Mucosa of stomach (tissue), 1 donor: ENCODE measurements at regions not wholly inside any gene's neighbourhood (a gene's known extent, or its start where the extent isn't known, plus 50 kb on each side); places are given as distances from the start of the nearest gene placed in this dataset.
"Not testable (repeated sequence)": the region's sequence is repeated elsewhere in the genome, so short reads cannot be mapped to it uniquely, and the experiment has no call there.

Experiments
- H3K27me3 ChIP-seq: one replicate; pipeline ENCODE4 v1.7.0; 2013; ENCODE audit warnings: mild to moderate bottlenecking, low read length; ENCODE audit not compliant: control insufficient read depth, insufficient read depth
- H3K36me3 ChIP-seq: one replicate; pipeline ENCODE4 v1.7.0; 2013; ENCODE audit warnings: low read length; ENCODE audit not compliant: control insufficient read depth, insufficient read depth
- H3K4me1 ChIP-seq: one replicate; pipeline ENCODE4 v1.7.0; 2013; ENCODE audit warnings: mild to moderate bottlenecking, low read length; ENCODE audit not compliant: control insufficient read depth, insufficient read depth
- H3K4me3 ChIP-seq: one replicate; pipeline ENCODE4 v1.7.0; 2013; ENCODE audit warnings: low read length
- H3K9ac ChIP-seq: one replicate; pipeline ENCODE4 v1.7.0; 2013; ENCODE audit warnings: mild to moderate bottlenecking, low read length, moderate library complexity
- H3K9me3 ChIP-seq: one replicate; pipeline ENCODE4 v1.7.0; 2013; ENCODE audit warnings: mild to moderate bottlenecking, low read length, moderate library complexity; ENCODE audit not compliant: control insufficient read depth
- donor health status: Pancreatic carcinoma.

- no peak overlapping the region for H3K4me3 ChIP-seq
Measured at GRCh38 chr2:60354713-60355112, 198.7 kb downstream of the BCL11A start.

GRCh38 chr2:60353863-60354262 lies 199.6 kb downstream of the BCL11A start:
- no peaks in the 10 kb centered on the region for H3K27me3 ChIP-seq
- no peak overlapping the region for H3K4me3 ChIP-seq
- H3K36me3 ChIP-seq, result no peaks in the 10 kb centered on the region
- H3K9me3 ChIP-seq, result no peaks in the 10 kb centered on the region
- no peaks in the 10 kb centered on the region for H3K4me1 ChIP-seq
- no peak overlapping the region for H3K9ac ChIP-seq

More at GRCh38 chr2:60354713-60355112, 198.7 kb downstream of the BCL11A start:
- no peaks in the 10 kb centered on the region for H3K36me3 ChIP-seq
- no peaks in the 10 kb centered on the region for H3K27me3 ChIP-seq
- H3K9ac ChIP-seq, result no peak overlapping the region
- H3K4me1 ChIP-seq, result no peaks in the 10 kb centered on the region
- H3K9me3 ChIP-seq, result no peaks in the 10 kb centered on the region

GRCh38 chr2:60353406-60353800 lies 200.1 kb downstream of the BCL11A start:
- Histone ChIP-seq H3K4me1 (no peaks in the 10 kb centered on the region), H3K36me3 (no peaks in the 10 kb centered on the region), H3K4me3 (no peak overlapping the region)

GRCh38 chr2:60352491-60353405 lies 200.7 kb downstream of the BCL11A start:
- Histone ChIP-seq H3K4me1 (no peaks in the 10 kb centered on the region), H3K9me3 (no peaks in the 10 kb centered on the region), H3K9ac (no peak overlapping the region), H3K27me3 (no peaks in the 10 kb centered on the region), H3K36me3 (no peaks in the 10 kb centered on the region), H3K4me3 (no peak overlapping the region)

More at GRCh38 chr2:60353406-60353800, 200.1 kb downstream of the BCL11A start:
- Histone ChIP-seq H3K9me3 (no peaks in the 10 kb centered on the region), H3K27me3 (no peaks in the 10 kb centered on the region), H3K9ac (no peak overlapping the region)

DNA sequence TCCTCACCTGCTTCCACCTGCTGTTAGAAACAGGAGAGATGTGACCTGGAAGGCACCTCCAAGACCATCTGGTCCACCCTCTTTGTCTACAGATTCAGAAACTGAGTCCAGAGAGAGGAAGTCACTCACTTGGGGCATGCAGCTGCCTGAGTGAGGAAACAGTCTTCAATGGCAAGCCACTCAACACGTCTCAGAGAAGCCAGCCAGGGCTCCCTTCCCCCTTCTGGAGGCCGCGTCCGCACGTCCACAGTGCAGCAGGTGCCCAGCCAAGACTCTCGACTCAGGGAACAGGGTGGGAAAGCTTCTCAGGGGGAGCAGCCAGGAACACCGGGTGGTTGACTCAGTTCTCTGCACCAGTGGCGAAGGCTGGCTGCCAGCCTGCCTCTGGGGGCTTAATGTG lies 201.7 kb downstream of the BCL11A start:
- H3K36me3 ChIP-seq, result no peaks in the 10 kb centered on the region
- H3K4me1 ChIP-seq, result no peaks in the 10 kb centered on the region
- no peaks in the 10 kb centered on the region for H3K9me3 ChIP-seq
- no peaks in the 10 kb centered on the region for H3K27me3 ChIP-seq
- H3K4me3 ChIP-seq, result no peak overlapping the region
- no peak overlapping the region for H3K9ac ChIP-seq

DNA sequence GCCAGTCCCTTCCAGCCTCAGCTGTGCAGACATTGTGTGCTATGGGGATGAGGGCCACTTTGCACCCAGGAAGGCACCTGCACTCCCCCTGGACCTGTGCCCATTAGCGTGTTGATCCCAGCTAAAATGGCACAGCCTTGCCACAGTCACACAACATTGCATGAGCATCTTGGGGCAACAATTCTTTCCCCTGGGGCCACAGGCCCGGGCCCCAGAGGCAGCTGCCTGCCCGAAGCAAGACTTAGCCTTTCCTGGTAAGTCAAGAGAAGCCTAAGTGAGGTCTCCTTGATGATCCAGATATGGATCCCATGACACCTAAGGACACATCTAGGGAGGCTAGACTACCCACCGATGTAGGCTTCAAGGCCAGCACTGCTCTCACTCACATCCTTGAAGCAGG lies 202.1 kb downstream of the BCL11A start:
- no peak overlapping the region for H3K4me3 ChIP-seq
- H3K9me3 ChIP-seq, result no peaks in the 10 kb centered on the region
- no peaks in the 10 kb centered on the region for H3K4me1 ChIP-seq
- H3K9ac ChIP-seq, result no peak overlapping the region
- no peaks in the 10 kb centered on the region for H3K36me3 ChIP-seq
- H3K27me3 ChIP-seq, result no peaks in the 10 kb centered on the region

- Histone ChIP-seq H3K9me3 (no peaks in the 10 kb centered on the region), H3K4me1 (no peaks in the 10 kb centered on the region), H3K36me3 (no peaks in the 10 kb centered on the region), H3K27me3 (no peaks in the 10 kb centered on the region), H3K4me3 (no peak overlapping the region), H3K9ac (no peak overlapping the region)
Measured at GRCh38 chr2:60350791-60351190, 202.7 kb downstream of the BCL11A start.

- Histone ChIP-seq H3K4me3 (no peak overlapping the region), H3K4me1 (no peaks in the 10 kb centered on the region), H3K9ac (no peak overlapping the region), H3K27me3 (no peaks in the 10 kb centered on the region), H3K36me3 (no peaks in the 10 kb centered on the region), H3K9me3 (no peaks in the 10 kb centered on the region)
Measured at GRCh38 chr2:60347781-60348180, 205.7 kb downstream of the BCL11A start.

GRCh38 chr2:60342491-60342890 lies 211.0 kb downstream of the BCL11A start:
- H3K4me1 ChIP-seq, H3K27me3 ChIP-seq, H3K9me3 ChIP-seq, H3K36me3 ChIP-seq, H3K9ac ChIP-seq, H3K4me3 ChIP-seq: not testable (repeated sequence)

DNA sequence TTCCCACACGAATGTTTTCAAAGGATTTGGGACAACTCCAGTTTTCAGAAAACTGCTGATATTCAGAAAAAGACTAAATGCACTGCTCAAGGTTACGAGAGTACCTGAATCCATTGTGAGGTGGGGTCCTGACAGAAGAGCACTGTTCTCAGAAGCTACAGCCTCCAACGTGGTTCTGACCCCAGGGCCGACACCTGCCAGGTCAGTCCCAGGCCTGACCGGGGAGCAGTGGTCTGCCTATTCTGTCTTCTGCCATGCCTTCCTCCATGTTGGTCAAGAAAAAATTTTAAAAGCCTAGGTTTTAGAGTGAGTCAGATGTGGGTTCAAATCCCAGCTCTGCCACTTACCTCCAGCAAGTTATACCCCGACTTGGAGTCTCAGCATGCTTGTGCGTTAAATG lies 212.3 kb downstream of the BCL11A start:
- Histone ChIP-seq H3K4me1 (no peaks in the 10 kb centered on the region), H3K27me3 (no peaks in the 10 kb centered on the region)

DNA sequence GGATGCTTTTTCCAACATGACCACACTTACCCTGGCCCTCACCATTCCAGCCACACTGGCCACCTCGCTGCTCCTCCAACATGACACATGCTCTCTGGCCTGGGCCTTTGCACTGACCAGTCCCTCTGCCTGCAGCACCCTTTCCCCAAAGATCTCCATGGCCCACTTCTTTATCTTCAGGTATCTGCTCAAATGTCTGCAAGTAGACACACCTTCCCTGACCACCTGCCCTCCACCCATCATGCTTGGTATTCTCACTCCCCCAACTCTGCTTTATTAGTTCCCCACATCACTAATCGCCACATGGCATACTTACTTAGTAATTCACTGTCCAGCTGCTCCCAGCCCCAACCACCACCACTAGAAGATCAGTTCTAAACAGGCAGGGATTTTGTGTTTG lies 214.2 kb downstream of the BCL11A start:
- Histone ChIP-seq H3K9ac (no peak overlapping the region), H3K27me3 (no peaks in the 10 kb centered on the region), H3K36me3 (no peaks in the 10 kb centered on the region), H3K4me3 (no peak overlapping the region), H3K9me3 (no peaks in the 10 kb centered on the region), H3K4me1 (no peaks in the 10 kb centered on the region)

More for the DNA sequence above, 212.3 kb downstream of the BCL11A start:
- Histone ChIP-seq H3K36me3 (no peaks in the 10 kb centered on the region), H3K9ac (no peak overlapping the region), H3K9me3 (no peaks in the 10 kb centered on the region), H3K4me3 (no peak overlapping the region)

- Histone ChIP-seq H3K4me1 (no peaks in the 10 kb centered on the region), H3K9ac (no peak overlapping the region), H3K4me3 (no peak overlapping the region), H3K9me3 (no peaks in the 10 kb centered on the region), H3K27me3 (peaks cover 3% of the 10 kb centered on the region), H3K36me3 (no peaks in the 10 kb centered on the region)
Measured at GRCh38 chr2:60337142-60337497, 216.3 kb downstream of the BCL11A start.
